ENCODE measurements at regions not wholly inside any gene's neighbourhood (a gene's known extent, or its start where the extent isn't known, plus 50 kb on each side); places are given as distances from the start of the nearest gene placed in this dataset.
"Not testable (repeated sequence)": the region's sequence is repeated elsewhere in the genome, so short reads cannot be mapped to it uniquely, and the experiment has no call there.

- DNase-seq = not testable (repeated sequence)
Measured at GRCh38 chr15:58363118-58363517, 68.7 kb upstream of the LIPC start.

- not testable (repeated sequence) for DNase-seq
Measured at GRCh38 chr15:58363673-58364072, 68.1 kb upstream of the LIPC start.

GRCh38 chr15:58365098-58365497 lies 66.7 kb upstream of the LIPC start:
- DNase-seq = not testable (repeated sequence)

GRCh38 chr15:58369261-58369701 lies 62.5 kb upstream of the LIPC start:
- DNase-seq = no peak

GRCh38 chr15:58369956-58370355 lies 61.8 kb upstream of the LIPC start:
- no peak for DNase-seq

- DNase-seq = no peak
Measured at GRCh38 chr15:58374147-58374546, 57.6 kb upstream of the LIPC start.

GRCh38 chr15:58377193-58377592 lies 54.6 kb upstream of the LIPC start:
- DNase-seq = no peak

GRCh38 chr15:58378241-58379085 lies 53.3 kb upstream of the LIPC start:
- DNase-seq = no peak

GRCh38 chr15:58379454-58379853 lies 52.3 kb upstream of the LIPC start:
- DNase-seq = not testable (repeated sequence)

GRCh38 chr15:58380280-58380945 lies 51.4 kb upstream of the LIPC start:
- no peak for DNase-seq

- DNase-seq = no peak
Measured at GRCh38 chr15:58381697-58382096, 50.1 kb upstream of the LIPC start.
